Astrocyte (in vitro differentiated cells and primary cell): ENCODE measurements at regions not wholly inside any gene's neighbourhood (a gene's known extent, or its start where the extent isn't known, plus 50 kb on each side); places are given as distances from the start of the nearest gene placed in this dataset.

Experiments
- EZH2 ChIP-seq: IDR thresholded peaks from 2 replicates; pipeline ENCODE4 v1.6.1; 2012; ENCODE audit warnings: mild to moderate bottlenecking, low read length, inconsistent platforms; ENCODE audit not compliant: insufficient read depth
- TF ChIP-seq, protein P1 (sequence below): IDR thresholded peaks from 2 replicates; pipeline ENCODE4 v1.5.1; 2011; ENCODE audit warnings: low read depth, mild to moderate bottlenecking, inconsistent platforms, low read length, moderate library complexity; ENCODE audit not compliant: insufficient read depth

DNA sequence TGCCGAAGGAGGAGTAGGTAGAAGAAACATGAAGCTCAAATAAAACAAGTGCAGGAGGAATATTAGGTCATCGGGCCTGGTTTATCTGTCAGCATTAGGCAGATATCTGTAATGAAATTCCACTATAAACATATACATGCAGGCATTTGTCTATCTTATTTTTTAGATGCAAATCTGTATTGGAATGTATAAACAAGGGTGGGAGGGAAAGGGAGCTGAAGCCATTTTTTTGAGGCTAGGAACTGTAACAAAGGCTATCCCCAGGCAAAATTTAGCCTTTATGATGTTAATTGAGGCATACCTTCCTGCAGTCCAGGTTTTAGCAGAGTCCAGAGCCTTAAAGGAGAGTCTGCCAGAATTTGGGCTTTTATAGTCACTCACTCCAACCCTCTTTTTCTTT is 72.5 kb downstream of the PHLDA1 start:
- TF ChIP-seq, protein P1, sequence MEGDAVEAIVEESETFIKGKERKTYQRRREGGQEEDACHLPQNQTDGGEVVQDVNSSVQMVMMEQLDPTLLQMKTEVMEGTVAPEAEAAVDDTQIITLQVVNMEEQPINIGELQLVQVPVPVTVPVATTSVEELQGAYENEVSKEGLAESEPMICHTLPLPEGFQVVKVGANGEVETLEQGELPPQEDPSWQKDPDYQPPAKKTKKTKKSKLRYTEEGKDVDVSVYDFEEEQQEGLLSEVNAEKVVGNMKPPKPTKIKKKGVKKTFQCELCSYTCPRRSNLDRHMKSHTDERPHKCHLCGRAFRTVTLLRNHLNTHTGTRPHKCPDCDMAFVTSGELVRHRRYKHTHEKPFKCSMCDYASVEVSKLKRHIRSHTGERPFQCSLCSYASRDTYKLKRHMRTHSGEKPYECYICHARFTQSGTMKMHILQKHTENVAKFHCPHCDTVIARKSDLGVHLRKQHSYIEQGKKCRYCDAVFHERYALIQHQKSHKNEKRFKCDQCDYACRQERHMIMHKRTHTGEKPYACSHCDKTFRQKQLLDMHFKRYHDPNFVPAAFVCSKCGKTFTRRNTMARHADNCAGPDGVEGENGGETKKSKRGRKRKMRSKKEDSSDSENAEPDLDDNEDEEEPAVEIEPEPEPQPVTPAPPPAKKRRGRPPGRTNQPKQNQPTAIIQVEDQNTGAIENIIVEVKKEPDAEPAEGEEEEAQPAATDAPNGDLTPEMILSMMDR = no peak
- no peak for TF ChIP-seq EZH2
